Suprapubic skin (tissue), 4 donors: ENCODE measurements at regions not wholly inside any gene's neighbourhood (a gene's known extent, or its start where the extent isn't known, plus 50 kb on each side); places are given as distances from the start of the nearest gene placed in this dataset.

Experiments used
- DNase-seq, 2 donors: peaks; one replicate each; pipeline ENCODE4 v3.0.0-alpha.2; 2019; ENCODE audit warnings: low spot score in 2 of 2
- H3K27ac ChIP-seq: fragments of 200-600 bp; sonication (generic); one replicate; pipeline ENCODE4 v1.5.1; 2019
- H3K27me3 ChIP-seq: fragments of 200-600 bp; sonication (generic); one replicate; pipeline ENCODE4 v1.5.1; 2019
- H3K36me3 ChIP-seq: fragments of 200-600 bp; sonication (generic); one replicate; pipeline ENCODE4 v1.5.1; 2019
- H3K4me1 ChIP-seq: fragments of 200-600 bp; sonication (generic); one replicate; pipeline ENCODE4 v1.5.1; 2019
- H3K4me3 ChIP-seq: fragments of 200-600 bp; sonication (generic); one replicate; pipeline ENCODE4 v1.5.1; 2019; ENCODE audit warnings: mild to moderate bottlenecking
- H3K9me3 ChIP-seq: fragments of 200-600 bp; sonication (generic); one replicate; pipeline ENCODE4 v1.5.1; 2019
- CTCF ChIP-seq, 2 donors: fragments of 200-600 bp in 1 of 2; fragments of 450-650 bp in 1 of 2; sonication (generic) in 1 of 2; IDR thresholded peaks; one replicate each; pipeline ENCODE4 v1.5.1; 2016 to 2019; ENCODE audit warnings: antibody characterized with exemption in 2 of 2, mild to moderate bottlenecking in 1 of 2, moderate library complexity in 1 of 2
- EP300 ChIP-seq: sonication (generic); formaldehyde crosslinking; IDR thresholded peaks from one replicate; pipeline ENCODE4 v1.6.1; 2017; ENCODE audit warnings: antibody characterized with exemption
- POLR2A ChIP-seq, 2 donors: fragments of 450-650 bp; IDR thresholded peaks; one replicate each; pipeline ENCODE4 v1.6.1; 2017; ENCODE audit warnings: antibody characterized with exemption in 2 of 2, mild to moderate bottlenecking in 2 of 2, moderate library complexity in 2 of 2
- POLR2AphosphoS5 ChIP-seq, 3 donors: sonication (generic); formaldehyde crosslinking; IDR thresholded peaks; one replicate each; pipeline ENCODE4 v1.6.1; 2017; ENCODE audit warnings: antibody characterized with exemption in 3 of 3
- WGBS: methylation state at CpG from one replicate; pipeline ENCODE4 v1.1.5; 2018; 5-methylcytosine and 5-hydroxymethylcytosine counted together

GRCh38 chr16:6593799-6594198 lies 738.8 kb upstream of the RBFOX1 start:
- TF ChIP-seq CTCF (IDR thresholded peaks at IDR 0.05), result no peak
- no peak for TF ChIP-seq POLR2AphosphoS5 (IDR thresholded peaks at IDR 0.05)
- no peak for TF ChIP-seq EP300
- TF ChIP-seq POLR2A (IDR thresholded peaks at IDR 0.05), result no peak
- Histone ChIP-seq H3K27me3 (no peaks in the 10 kb centered on the region), H3K4me3 (no peak overlapping the region), H3K27ac (no peak overlapping the region), H3K9me3 (no peaks in the 10 kb centered on the region), H3K4me1 (no peaks in the 10 kb centered on the region), H3K36me3 (no peaks in the 10 kb centered on the region)
- 68% methylated on average over 5 of the region's 5 CpGs for WGBS
- DNase-seq, result no peak

GRCh38 chr16:6576606-6577005 lies 756.0 kb upstream of the RBFOX1 start:
- Histone ChIP-seq H3K9me3 (no peaks in the 10 kb centered on the region), H3K36me3 (no peaks in the 10 kb centered on the region), H3K4me1 (no peaks in the 10 kb centered on the region), H3K27ac (no peak overlapping the region), H3K4me3 (no peak overlapping the region), H3K27me3 (no peaks in the 10 kb centered on the region)
- WGBS, result 67% methylated on average over 3 of the region's 3 CpGs
- TF ChIP-seq CTCF (IDR thresholded peaks at IDR 0.05) (no peak), POLR2AphosphoS5 (IDR thresholded peaks at IDR 0.05) (no peak), POLR2A (IDR thresholded peaks at IDR 0.05) (no peak), EP300 (no peak)
- no peak for DNase-seq

GRCh38 chr16:6576113-6576512 lies 756.5 kb upstream of the RBFOX1 start:
- Histone ChIP-seq H3K36me3 (no peaks in the 10 kb centered on the region), H3K4me1 (no peaks in the 10 kb centered on the region), H3K27ac (no peak overlapping the region), H3K4me3 (no peak overlapping the region), H3K9me3 (no peaks in the 10 kb centered on the region), H3K27me3 (no peaks in the 10 kb centered on the region)
- 74% methylated on average over 10 of the region's 10 CpGs for WGBS
- TF ChIP-seq POLR2A (IDR thresholded peaks at IDR 0.05), result no peak
- no peak for TF ChIP-seq EP300
- TF ChIP-seq POLR2AphosphoS5 (IDR thresholded peaks at IDR 0.05), result no peak
- no peak for DNase-seq

- no peak for TF ChIP-seq POLR2A (IDR thresholded peaks at IDR 0.05)
- TF ChIP-seq EP300, result no peak
- no peak for TF ChIP-seq CTCF (IDR thresholded peaks at IDR 0.05)
- no peak for TF ChIP-seq POLR2AphosphoS5 (IDR thresholded peaks at IDR 0.05)
- Histone ChIP-seq H3K27me3 (no peaks in the 10 kb centered on the region), H3K27ac (no peak overlapping the region), H3K9me3 (no peaks in the 10 kb centered on the region), H3K36me3 (no peaks in the 10 kb centered on the region), H3K4me3 (no peak overlapping the region), H3K4me1 (no peaks in the 10 kb centered on the region)
- DNase-seq, result no peak
- 89% methylated on average over 16 of the region's 16 CpGs for WGBS
Observed at GRCh38 chr16:6574146-6574545, 758.5 kb upstream of the RBFOX1 start.

GRCh38 chr16:6573577-6573976 lies 759.1 kb upstream of the RBFOX1 start:
- Histone ChIP-seq H3K4me3 (no peak overlapping the region), H3K9me3 (no peaks in the 10 kb centered on the region), H3K4me1 (no peaks in the 10 kb centered on the region), H3K27ac (no peak overlapping the region), H3K27me3 (no peaks in the 10 kb centered on the region), H3K36me3 (no peaks in the 10 kb centered on the region)
- TF ChIP-seq POLR2AphosphoS5 (IDR thresholded peaks at IDR 0.05), result no peak
- TF ChIP-seq POLR2A (IDR thresholded peaks at IDR 0.05), result no peak
- DNase-seq, result no peak
- WGBS, result 21% methylated on average over 16 of the region's 22 CpGs

GRCh38 chr16:6571044-6571443 lies 761.6 kb upstream of the RBFOX1 start:
- Histone ChIP-seq H3K4me3 (no peak overlapping the region), H3K36me3 (no peaks in the 10 kb centered on the region), H3K4me1 (no peaks in the 10 kb centered on the region), H3K27ac (no peak overlapping the region), H3K27me3 (no peaks in the 10 kb centered on the region), H3K9me3 (no peaks in the 10 kb centered on the region)
- no peak for DNase-seq
- 40% methylated on average over 5 of the region's 5 CpGs for WGBS
- TF ChIP-seq EP300 (no peak), POLR2AphosphoS5 (IDR thresholded peaks at IDR 0.05) (no peak), POLR2A (IDR thresholded peaks at IDR 0.05) (no peak), CTCF (IDR thresholded peaks at IDR 0.05) (no peak)
